ENCODE measurements at regions not wholly inside any gene's neighbourhood (a gene's known extent, or its start where the extent isn't known, plus 50 kb on each side); places are given as distances from the start of the nearest gene placed in this dataset.

DNA sequence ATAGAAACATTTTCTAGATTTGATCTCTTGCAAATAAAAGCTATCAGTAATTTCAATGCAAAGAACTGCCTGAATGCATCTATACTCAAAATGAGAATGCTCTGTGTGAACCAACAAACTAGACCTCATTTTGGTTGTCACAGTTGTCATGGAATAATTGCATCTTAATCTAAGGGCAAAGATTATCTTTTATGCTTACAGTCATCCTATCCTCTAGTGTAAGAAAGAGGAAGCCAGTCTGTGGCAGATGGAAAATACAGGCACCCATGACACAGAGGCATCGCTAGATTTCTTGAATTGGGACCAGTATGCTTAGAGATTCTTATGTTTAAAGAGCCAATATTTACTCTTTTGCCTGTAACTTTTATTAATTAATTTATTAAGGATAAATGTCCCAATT lies 95.0 kb downstream of the MACIR start:
- ATAC-seq (replicated peaks in 1 of 4) = no peak
- no CpG with 5 or more reads among the region's 1 CpG for WGBS (ENCODE audit: insufficient coverage)

DNA sequence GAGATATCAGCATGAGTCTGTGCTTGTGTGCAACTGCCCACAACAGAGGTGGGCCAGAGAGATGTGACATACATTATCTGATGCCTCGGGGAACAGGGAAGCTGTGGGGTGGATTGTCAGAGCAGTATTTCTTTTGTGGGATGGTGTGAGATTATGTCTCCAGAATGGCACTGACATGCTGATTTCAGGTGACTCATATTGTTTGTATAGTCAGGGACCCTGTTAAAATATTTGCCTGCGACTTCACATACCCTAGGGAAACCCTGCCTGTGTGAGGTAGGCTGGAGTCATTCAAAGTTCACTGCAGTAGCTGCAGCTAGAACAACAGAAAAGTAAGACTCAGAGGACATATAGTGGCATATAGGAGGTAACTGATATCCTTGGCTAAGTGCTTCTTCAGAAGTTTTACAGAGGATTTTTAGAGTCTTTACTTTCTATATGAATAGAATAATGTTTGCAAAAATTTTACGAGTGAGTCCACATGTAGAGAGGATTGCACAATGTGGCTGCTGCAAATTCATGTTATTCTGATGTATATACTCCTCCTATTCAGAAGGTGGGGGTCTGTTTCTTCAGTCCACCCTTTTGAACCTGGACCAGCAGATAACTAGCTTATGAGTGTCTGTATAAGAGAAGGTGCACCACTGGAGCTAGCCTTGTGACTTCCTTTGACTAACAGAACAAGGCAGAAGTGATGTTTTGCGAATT lies 89.3 kb downstream of the MACIR start:
- DNase-seq = no peak
- Mint-ChIP-seq H3K4me1 (no peaks in the 10 kb centered on the region), H3K27ac (no peak overlapping the region), H3K36me3 (no peaks in the 10 kb centered on the region), H3K27me3 (peaks cover 14 to 16% of the 10 kb centered on the region in 2 donors), H3K9me3 (no peaks in the 10 kb centered on the region), H3K4me3 (no peak overlapping the region)
- Histone ChIP-seq H3K27me3 (replicated peaks in 1 of 2; ENCODE audit: control insufficient read depth in 2 of 2, extremely low read depth in 1 of 2, insufficient read depth in 2 of 2, low read length in 1 of 2) (peaks cover 0 to 2% of the 10 kb centered on the region in 2 experiments), H3K9me3 (no peaks in the 10 kb centered on the region), H3K27ac (ENCODE audit: low read length) (no peak overlapping the region), H3K36me3 (ENCODE audit: control insufficient read depth in 2 of 2, extremely low read depth in 1 of 2, insufficient read depth in 1 of 2, low read length in 1 of 2) (no peaks in the 10 kb centered on the region), H3K4me3 (ENCODE audit: control insufficient read depth in 1 of 2, extremely low read depth in 1 of 2, low read length in 1 of 2) (no peak overlapping the region), H3K4me1 (ENCODE audit: control insufficient read depth in 1 of 2, extremely low read depth in 1 of 2, insufficient read depth in 2 of 2, low read length in 2 of 2) (no peaks in the 10 kb centered on the region)
- no peak for ATAC-seq (replicated peaks in 1 of 4)
- WGBS (ENCODE audit: insufficient coverage) = 86% methylated on average over 3 of the region's 4 CpGs
- ChIA-PET POLR2A (no interaction called here), CTCF (no interaction called here)

More for the DNA sequence above, 95.0 kb downstream of the MACIR start:
- ChIA-PET POLR2A (no interaction called here), CTCF (no interaction called here)
- H3K9me3 Mint-ChIP-seq = no peaks in the 10 kb centered on the region
- no peaks in the 10 kb centered on the region for H3K4me1 Mint-ChIP-seq
- no peaks in the 10 kb centered on the region for H3K36me3 Mint-ChIP-seq
- Histone ChIP-seq H3K9me3 (no peaks in the 10 kb centered on the region), H3K4me1 (ENCODE audit: control insufficient read depth in 1 of 2, extremely low read depth in 1 of 2, insufficient read depth in 2 of 2, low read length in 2 of 2) (no peaks in the 10 kb centered on the region), H3K27me3 (replicated peaks in 1 of 2; ENCODE audit: control insufficient read depth in 2 of 2, extremely low read depth in 1 of 2, insufficient read depth in 2 of 2, low read length in 1 of 2) (peaks cover 0 to 2% of the 10 kb centered on the region in 2 experiments), H3K4me3 (ENCODE audit: control insufficient read depth in 1 of 2, extremely low read depth in 1 of 2, low read length in 1 of 2) (no peak overlapping the region), H3K36me3 (ENCODE audit: control insufficient read depth in 2 of 2, extremely low read depth in 1 of 2, insufficient read depth in 1 of 2, low read length in 1 of 2) (no peaks in the 10 kb centered on the region), H3K27ac (ENCODE audit: low read length) (no peak overlapping the region)
- peaks cover 11 to 13% of the 10 kb centered on the region in 2 donors for H3K27me3 Mint-ChIP-seq
- H3K27ac Mint-ChIP-seq = no peak overlapping the region
- H3K4me3 Mint-ChIP-seq = no peak overlapping the region
- no peak for DNase-seq

DNA sequence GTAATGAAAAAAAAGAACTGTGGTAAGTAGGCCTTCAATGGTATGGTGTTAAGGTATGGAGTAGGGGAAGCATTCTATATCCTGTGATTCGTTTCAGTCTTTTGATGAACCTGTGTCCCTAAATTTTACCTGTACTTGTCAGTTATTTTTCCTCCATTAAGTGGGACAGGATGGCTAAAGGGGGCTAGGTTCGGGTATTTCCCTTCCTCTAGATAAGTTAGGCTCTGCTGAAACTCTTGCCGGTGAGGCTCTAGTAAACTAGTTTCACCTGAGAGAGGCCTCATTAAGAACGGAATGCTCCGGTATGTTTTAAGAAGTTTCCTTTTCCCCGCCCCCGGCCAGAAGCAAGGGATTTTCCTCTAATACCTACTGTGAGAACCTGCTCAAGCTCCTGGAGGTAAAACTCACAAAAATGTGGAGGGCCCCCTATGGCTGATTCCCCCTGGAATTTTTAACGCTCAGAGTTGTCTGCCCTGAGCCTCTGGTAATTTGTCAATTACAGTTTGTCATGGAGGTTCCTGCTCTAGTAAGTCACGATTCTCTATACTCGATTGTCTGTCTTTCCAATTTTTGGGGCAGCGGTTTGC lies 87.7 kb downstream of the MACIR start:
- Histone ChIP-seq H3K27me3 (replicated peaks in 1 of 2; ENCODE audit: control insufficient read depth in 2 of 2, extremely low read depth in 1 of 2, insufficient read depth in 2 of 2, low read length in 1 of 2) (no peaks in the 10 kb centered on the region), H3K9me3 (no peaks in the 10 kb centered on the region), H3K36me3 (ENCODE audit: control insufficient read depth in 2 of 2, extremely low read depth in 1 of 2, insufficient read depth in 1 of 2, low read length in 1 of 2) (no peaks in the 10 kb centered on the region), H3K27ac (ENCODE audit: low read length) (no peak overlapping the region), H3K4me3 (ENCODE audit: control insufficient read depth in 1 of 2, extremely low read depth in 1 of 2, low read length in 1 of 2) (no peak overlapping the region), H3K4me1 (ENCODE audit: control insufficient read depth in 1 of 2, extremely low read depth in 1 of 2, insufficient read depth in 2 of 2, low read length in 2 of 2) (no peaks in the 10 kb centered on the region)
- ChIA-PET CTCF (no interaction called here), POLR2A (no interaction called here)
- no peak for DNase-seq
- no peak overlapping the region for H3K4me3 Mint-ChIP-seq
- no peak for ATAC-seq (replicated peaks in 1 of 4)
- H3K36me3 Mint-ChIP-seq = no peaks in the 10 kb centered on the region
- 72% methylated on average over 3 of the region's 11 CpGs for WGBS (ENCODE audit: insufficient coverage)
- H3K27me3 Mint-ChIP-seq = peaks cover 9 to 10% of the 10 kb centered on the region in 2 donors
- H3K4me1 Mint-ChIP-seq = no peaks in the 10 kb centered on the region
- H3K27ac Mint-ChIP-seq = no peak overlapping the region
- peaks cover 0 to 13% (median 2%) of the 10 kb centered on the region in 3 donors for H3K9me3 Mint-ChIP-seq

DNA sequence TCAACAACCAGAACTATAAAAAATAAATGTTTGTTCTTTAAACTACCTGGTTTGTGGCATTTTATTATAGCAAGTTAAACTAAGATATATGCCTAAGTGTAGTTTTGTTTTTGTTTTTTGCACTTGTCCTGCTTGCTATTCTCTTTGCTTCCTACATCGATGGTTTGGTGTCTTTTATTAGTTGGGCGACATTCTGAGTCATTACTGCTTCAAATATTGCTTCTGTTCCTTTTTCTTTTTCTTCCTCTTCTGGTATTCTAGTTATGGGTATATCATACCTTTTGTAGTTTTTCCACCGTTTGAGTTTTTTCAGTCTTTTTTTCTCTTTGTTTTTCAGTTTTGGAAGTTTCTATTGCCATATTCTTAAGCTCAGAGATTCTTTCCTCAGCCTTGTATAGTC lies 86.9 kb downstream of the MACIR start:
- no peak overlapping the region for H3K4me3 ChIP-seq (ENCODE audit: control insufficient read depth in 1 of 2, extremely low read depth in 1 of 2, low read length in 1 of 2)
- DNase-seq = no peak
- H3K9me3 Mint-ChIP-seq = peaks cover 0 to 13% (median 2%) of the 10 kb centered on the region in 3 donors
- no peaks in the 10 kb centered on the region for H3K36me3 ChIP-seq (ENCODE audit: control insufficient read depth in 2 of 2, extremely low read depth in 1 of 2, insufficient read depth in 1 of 2, low read length in 1 of 2)
- no peaks in the 10 kb centered on the region for H3K9me3 ChIP-seq
- no peak overlapping the region for H3K27ac ChIP-seq (ENCODE audit: low read length)
- H3K27ac Mint-ChIP-seq = no peak overlapping the region
- peaks cover 9 to 10% of the 10 kb centered on the region in 2 donors for H3K27me3 Mint-ChIP-seq
- no peak overlapping the region for H3K4me3 Mint-ChIP-seq
- POLR2A ChIA-PET = no interaction called here
- WGBS (ENCODE audit: insufficient coverage) = no CpG with 5 or more reads among the region's 3 CpGs
- no peaks in the 10 kb centered on the region for H3K36me3 Mint-ChIP-seq
- ATAC-seq (replicated peaks in 1 of 4) = no peak
- CTCF ChIA-PET = no interaction called here
- H3K4me1 Mint-ChIP-seq = no peaks in the 10 kb centered on the region
- H3K4me1 ChIP-seq (ENCODE audit: control insufficient read depth in 1 of 2, extremely low read depth in 1 of 2, insufficient read depth in 2 of 2, low read length in 2 of 2) = no peaks in the 10 kb centered on the region
- H3K27me3 ChIP-seq (replicated peaks in 1 of 2; ENCODE audit: control insufficient read depth in 2 of 2, extremely low read depth in 1 of 2, insufficient read depth in 2 of 2, low read length in 1 of 2) = no peaks in the 10 kb centered on the region

DNA sequence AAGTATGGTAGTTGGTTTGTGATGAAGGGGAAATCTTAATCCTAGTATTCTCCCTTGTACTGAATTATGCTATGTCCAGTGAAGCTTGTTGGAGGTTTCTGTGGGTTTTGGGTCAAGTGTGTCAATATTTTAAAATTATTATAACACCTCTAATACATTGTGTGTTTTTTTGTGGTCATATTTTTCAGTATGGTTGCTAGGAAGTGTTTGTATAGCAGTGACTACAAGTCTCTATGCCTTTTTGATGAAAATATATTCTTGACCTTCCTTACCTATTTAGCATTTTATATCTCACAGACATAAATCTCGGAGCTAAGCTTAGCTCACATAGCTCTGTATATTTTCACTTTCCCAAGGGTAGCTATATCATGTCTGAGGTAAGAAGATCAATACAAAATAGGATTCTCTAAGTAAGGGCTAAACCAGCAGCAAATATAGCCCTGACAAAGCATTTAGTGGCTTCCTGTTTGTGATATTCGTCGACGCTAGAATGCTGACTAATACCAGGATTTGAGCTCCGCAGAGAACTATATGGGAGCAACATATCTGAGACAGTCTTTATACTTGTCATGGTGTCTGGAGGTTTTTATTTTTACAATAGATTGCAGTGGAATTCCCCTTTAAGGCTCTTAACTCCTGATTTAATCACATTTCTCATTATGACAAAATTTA lies 82.3 kb downstream of the MACIR start:
- no peak for ATAC-seq (replicated peaks in 1 of 4)
- ChIA-PET POLR2A (no interaction called here), CTCF (no interaction called here)
- Histone ChIP-seq H3K36me3 (ENCODE audit: control insufficient read depth in 2 of 2, extremely low read depth in 1 of 2, insufficient read depth in 1 of 2, low read length in 1 of 2) (no peaks in the 10 kb centered on the region), H3K27me3 (replicated peaks in 1 of 2; ENCODE audit: control insufficient read depth in 2 of 2, extremely low read depth in 1 of 2, insufficient read depth in 2 of 2, low read length in 1 of 2) (no peaks in the 10 kb centered on the region), H3K9me3 (no peaks in the 10 kb centered on the region), H3K27ac (ENCODE audit: low read length) (no peak overlapping the region), H3K4me3 (ENCODE audit: control insufficient read depth in 1 of 2, extremely low read depth in 1 of 2, low read length in 1 of 2) (no peak overlapping the region), H3K4me1 (ENCODE audit: control insufficient read depth in 1 of 2, extremely low read depth in 1 of 2, insufficient read depth in 2 of 2, low read length in 2 of 2) (no peaks in the 10 kb centered on the region)
- 0% methylated on average over 3 of the region's 5 CpGs for WGBS (ENCODE audit: insufficient coverage)
- no peaks in the 10 kb centered on the region for H3K4me1 Mint-ChIP-seq
- H3K36me3 Mint-ChIP-seq = no peaks in the 10 kb centered on the region
- no peak overlapping the region for H3K27ac Mint-ChIP-seq
- peaks cover 0 to 13% (median 2%) of the 10 kb centered on the region in 3 donors for H3K9me3 Mint-ChIP-seq
- H3K4me3 Mint-ChIP-seq = no peak overlapping the region
- DNase-seq = peak in 1 of 35 experiments; percentile 1
- H3K27me3 Mint-ChIP-seq = peaks cover 0 to 4% of the 10 kb centered on the region in 2 donors

DNA sequence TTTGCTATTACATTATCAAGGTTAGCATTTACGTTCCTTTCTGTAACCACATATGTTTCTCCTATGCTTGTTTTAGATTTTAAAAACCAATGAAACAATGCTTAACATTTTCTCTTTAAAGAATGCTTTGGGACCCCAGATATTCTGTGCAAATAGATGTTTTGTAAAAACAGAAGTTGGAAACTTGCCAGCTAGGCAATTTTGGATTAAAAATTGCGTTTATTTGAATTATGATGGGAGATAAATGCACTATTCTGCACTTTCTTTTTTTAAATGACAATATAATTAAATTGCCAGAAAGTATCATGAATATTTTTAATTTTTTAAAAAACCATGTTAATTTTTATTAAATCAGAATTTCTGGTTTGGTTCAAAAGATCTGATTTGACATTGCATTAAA lies 81.6 kb downstream of the MACIR start:
- Mint-ChIP-seq H3K27me3 (peaks cover 0 to 4% of the 10 kb centered on the region in 2 donors), H3K4me1 (no peaks in the 10 kb centered on the region), H3K36me3 (no peaks in the 10 kb centered on the region), H3K4me3 (no peak overlapping the region), H3K9me3 (peaks cover 0 to 13% (median 2%) of the 10 kb centered on the region in 3 donors), H3K27ac (no peak overlapping the region)
- CTCF ChIA-PET = no interaction called here
- Histone ChIP-seq H3K4me3 (ENCODE audit: control insufficient read depth in 1 of 2, extremely low read depth in 1 of 2, low read length in 1 of 2) (no peak overlapping the region), H3K27me3 (replicated peaks in 1 of 2; ENCODE audit: control insufficient read depth in 2 of 2, extremely low read depth in 1 of 2, insufficient read depth in 2 of 2, low read length in 1 of 2) (no peaks in the 10 kb centered on the region), H3K9me3 (no peaks in the 10 kb centered on the region), H3K27ac (ENCODE audit: low read length) (no peak overlapping the region), H3K36me3 (ENCODE audit: control insufficient read depth in 2 of 2, extremely low read depth in 1 of 2, insufficient read depth in 1 of 2, low read length in 1 of 2) (no peaks in the 10 kb centered on the region), H3K4me1 (ENCODE audit: control insufficient read depth in 1 of 2, extremely low read depth in 1 of 2, insufficient read depth in 2 of 2, low read length in 2 of 2) (no peaks in the 10 kb centered on the region)
- POLR2A ChIA-PET = no interaction called here
- WGBS (ENCODE audit: insufficient coverage) = no CpG with 5 or more reads among the region's 2 CpGs
- ATAC-seq (replicated peaks in 1 of 4) (no peak), DNase-seq (no peak)

Data from T-cell (primary cell).